HG03558 (cell line): ENCODE measurements at regions not wholly inside any gene's neighbourhood (a gene's known extent, or its start where the extent isn't known, plus 50 kb on each side); places are given as distances from the start of the nearest gene placed in this dataset.
"Not testable (repeated sequence)": the region's sequence is repeated elsewhere in the genome, so short reads cannot be mapped to it uniquely, and the experiment has no call there.

ENCODE experiments used
- ATAC-seq: cut with Tn5 transposase; IDR thresholded peaks from one replicate; pipeline ENCODE4 v1.9.1; 2021; ENCODE audit warnings: moderate number of reproducible peaks; ENCODE audit not compliant: unreplicated experiment; ENCODE audit errors: extremely low read depth

GRCh38 chr3:4897765-4898453, 81.3 kb upstream of the BHLHE40 start:
- no peak for ATAC-seq

GRCh38 chr3:4898454-4899313, 80.6 kb upstream of the BHLHE40 start:
- ATAC-seq: peak; percentile 94

GRCh38 chr3:4899710-4900109, 79.5 kb upstream of the BHLHE40 start:
- no peak for ATAC-seq

- no peak for ATAC-seq
These were observed 78.9 kb upstream of the BHLHE40 start for GRCh38 chr3:4900298-4900697.

GRCh38 chr3:4904811-4905695, 74.2 kb upstream of the BHLHE40 start:
- no peak for ATAC-seq

- no peak for ATAC-seq
These were observed 73.1 kb upstream of the BHLHE40 start for GRCh38 chr3:4906107-4906621.

GRCh38 chr3:4907050-4907449, 72.2 kb upstream of the BHLHE40 start:
- no peak for ATAC-seq

- ATAC-seq: no peak
These were observed 71.4 kb upstream of the BHLHE40 start for GRCh38 chr3:4907643-4908432.

- no peak for ATAC-seq
These were observed 70.6 kb upstream of the BHLHE40 start for GRCh38 chr3:4908433-4909156.

GRCh38 chr3:4914464-4914863, 64.8 kb upstream of the BHLHE40 start:
- no peak for ATAC-seq

- not testable (repeated sequence) for ATAC-seq
These were observed 57.6 kb upstream of the BHLHE40 start for GRCh38 chr3:4921589-4921988.

- no peak for ATAC-seq
These were observed 52.3 kb upstream of the BHLHE40 start for GRCh38 chr3:4926892-4927291.

- no peak for ATAC-seq
These were observed 50.9 kb upstream of the BHLHE40 start for GRCh38 chr3:4928277-4928789.
